A549 (cell line): ENCODE measurements at regions not wholly inside any gene's neighbourhood (a gene's known extent, or its start where the extent isn't known, plus 50 kb on each side); places are given as distances from the start of the nearest gene placed in this dataset.
"Not testable (repeated sequence)": the region's sequence is repeated elsewhere in the genome, so short reads cannot be mapped to it uniquely, and the experiment has no call there.

ENCODE experiments used
- BHLHE40 ChIP-seq: IDR thresholded peaks from 2 replicates; pipeline ENCODE4 v1.6.1; 2012; ENCODE audit warnings: low read depth, low read length, inconsistent platforms
- CTCF ChIP-seq: fragments of >200 bp; sonication (Bioruptor Twin); formaldehyde crosslinking; IDR thresholded peaks from 3 replicates; pipeline ENCODE4 v1.5.1; 2016
- MAZ ChIP-seq: fragments of 150-350 bp; IDR thresholded peaks from 2 replicates; pipeline ENCODE4 v1.6.1; 2014; ENCODE audit warnings: antibody characterized with exemption, low read depth, low read length, borderline replicate concordance
- MYC ChIP-seq: IDR thresholded peaks from 2 replicates; pipeline ENCODE4 v1.6.1; 2012; ENCODE audit warnings: mild to moderate bottlenecking, inconsistent platforms, low read length, improper control_type of control experiment, borderline replicate concordance
- PBX3 ChIP-seq: IDR thresholded peaks from 2 replicates; pipeline ENCODE4 v1.6.1; 2012
- RCOR1 ChIP-seq: fragments of 150-350 bp; IDR thresholded peaks from 2 replicates; pipeline ENCODE4 v1.6.1; 2014; ENCODE audit warnings: antibody characterized with exemption, low read length, low read depth
- SREBF2 ChIP-seq: fragments of 450-650 bp; IDR thresholded peaks from 2 replicates; pipeline ENCODE4 v1.6.1; 2014; ENCODE audit warnings: mild to moderate bottlenecking, moderate library complexity

GRCh38 chr22:22774762-22775161, 112.9 kb upstream of the IGLL5 start:
- not testable (repeated sequence) for TF ChIP-seq CTCF, RCOR1, MAZ, SREBF2, MYC, PBX3, BHLHE40
